Left lung (tissue), 4 donors: ENCODE measurements at regions not wholly inside any gene's neighbourhood (a gene's known extent, or its start where the extent isn't known, plus 50 kb on each side); places are given as distances from the start of the nearest gene placed in this dataset.

Source experiments
- ATAC-seq: fragments of 200-7000 bp; cut with Tn5 transposase; one replicate; pipeline ENCODE4 v1.9.1; 2020; ENCODE audit warnings: moderate library complexity
- DNase-seq, 4 donors: peaks; one replicate each; pipeline ENCODE4 v3.0.0-alpha.2; 2013 to 2020
- H3K27ac ChIP-seq, 2 donors: fragments of 200-600 bp; sonication (generic) in 1 of 2; one replicate each; pipeline versions ENCODE4 v1.5.0 to v1.8.0; 2020 to 2021
- H3K27me3 ChIP-seq, 2 donors: fragments of 200-600 bp; sonication (generic) in 1 of 2; one replicate each; pipeline versions ENCODE4 v1.5.0 to v1.8.0; 2020 to 2021
- H3K36me3 ChIP-seq, 2 donors: fragments of 200-600 bp; sonication (generic) in 1 of 2; one replicate each; pipeline versions ENCODE4 v1.5.0 to v1.8.0; 2020 to 2021
- H3K4me1 ChIP-seq, 2 donors: fragments of 200-600 bp; one replicate each; pipeline ENCODE4 v1.8.0; 2021
- H3K4me3 ChIP-seq, 2 donors: fragments of 200-600 bp; sonication (generic) in 1 of 2; one replicate each; pipeline versions ENCODE4 v1.5.0 to v1.8.0; 2020 to 2021; ENCODE audit warnings: mild to moderate bottlenecking in 1 of 2
- H3K9me3 ChIP-seq, 2 donors: fragments of 200-600 bp; sonication (generic) in 1 of 2; one replicate each; pipeline versions ENCODE4 v1.5.0 to v1.8.0; 2020 to 2021
- intact Hi-C, 2 donors: fragments of 100-400 bp; cut with DNase I; formaldehyde crosslinking; loops; one replicate each; pipeline versions ENCODE4 v1.11.2 to v1.14.2; 2022
- TF ChIP-seq, protein P1 (sequence below), 2 donors: fragments of 200-600 bp; sonication (generic) in 1 of 2; IDR thresholded peaks; one replicate each; pipeline versions ENCODE4 v1.5.0 to v1.8.0; 2021; ENCODE audit warnings: antibody characterized with exemption in 2 of 2
- donor health status: DM: no; HTN: yes; CAD: no.
- donor health status: DM: no; HTN: no; CAD: no.

DNA sequence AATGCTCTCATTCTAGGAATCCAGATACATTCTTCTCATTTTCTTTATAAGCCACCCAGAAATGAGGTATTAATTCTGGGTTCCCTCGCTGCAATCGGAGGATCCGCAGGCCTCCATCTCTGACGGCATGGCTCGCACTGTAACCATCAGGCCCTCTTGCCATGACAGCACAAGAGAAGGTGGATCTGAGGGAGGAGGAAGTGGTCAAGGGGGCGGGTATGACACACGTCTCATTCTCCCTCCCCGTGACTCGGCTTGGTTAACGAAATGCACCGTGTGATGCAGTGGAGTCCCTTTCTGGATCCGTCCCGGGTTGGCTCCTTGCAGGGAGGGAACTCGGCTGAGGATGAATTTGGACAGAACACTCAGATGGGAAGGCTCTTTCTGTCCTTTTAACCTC lies 280.2 kb downstream of the TCERG1L start:
- peaks cover 0 to 22% of the 10 kb centered on the region in 2 donors for H3K27me3 ChIP-seq
- TF ChIP-seq, protein P1, sequence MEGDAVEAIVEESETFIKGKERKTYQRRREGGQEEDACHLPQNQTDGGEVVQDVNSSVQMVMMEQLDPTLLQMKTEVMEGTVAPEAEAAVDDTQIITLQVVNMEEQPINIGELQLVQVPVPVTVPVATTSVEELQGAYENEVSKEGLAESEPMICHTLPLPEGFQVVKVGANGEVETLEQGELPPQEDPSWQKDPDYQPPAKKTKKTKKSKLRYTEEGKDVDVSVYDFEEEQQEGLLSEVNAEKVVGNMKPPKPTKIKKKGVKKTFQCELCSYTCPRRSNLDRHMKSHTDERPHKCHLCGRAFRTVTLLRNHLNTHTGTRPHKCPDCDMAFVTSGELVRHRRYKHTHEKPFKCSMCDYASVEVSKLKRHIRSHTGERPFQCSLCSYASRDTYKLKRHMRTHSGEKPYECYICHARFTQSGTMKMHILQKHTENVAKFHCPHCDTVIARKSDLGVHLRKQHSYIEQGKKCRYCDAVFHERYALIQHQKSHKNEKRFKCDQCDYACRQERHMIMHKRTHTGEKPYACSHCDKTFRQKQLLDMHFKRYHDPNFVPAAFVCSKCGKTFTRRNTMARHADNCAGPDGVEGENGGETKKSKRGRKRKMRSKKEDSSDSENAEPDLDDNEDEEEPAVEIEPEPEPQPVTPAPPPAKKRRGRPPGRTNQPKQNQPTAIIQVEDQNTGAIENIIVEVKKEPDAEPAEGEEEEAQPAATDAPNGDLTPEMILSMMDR (IDR thresholded peaks at IDR 0.05): no peak
- intact Hi-C loops: no loop called here
- no peaks in the 10 kb centered on the region for H3K36me3 ChIP-seq
- H3K9me3 ChIP-seq: no peaks in the 10 kb centered on the region
- no peak overlapping the region for H3K4me3 ChIP-seq
- H3K27ac ChIP-seq: no peak overlapping the region
- no peaks in the 10 kb centered on the region for H3K4me1 ChIP-seq
- ATAC-seq (no peak), DNase-seq (no peak)

GRCh38 chr10:131032329-131033165 lies 279.0 kb downstream of the TCERG1L start:
- Histone ChIP-seq H3K27me3 (peaks cover 0 to 24% of the 10 kb centered on the region in 2 donors), H3K4me1 (no peaks in the 10 kb centered on the region), H3K9me3 (no peaks in the 10 kb centered on the region), H3K36me3 (no peaks in the 10 kb centered on the region), H3K27ac (no peak overlapping the region), H3K4me3 (no peak overlapping the region)
- DNase-seq: no peak
- TF ChIP-seq, protein P1 (IDR thresholded peaks at IDR 0.05): no peak
- no peak for ATAC-seq
- intact Hi-C loops: no loop called here

DNA sequence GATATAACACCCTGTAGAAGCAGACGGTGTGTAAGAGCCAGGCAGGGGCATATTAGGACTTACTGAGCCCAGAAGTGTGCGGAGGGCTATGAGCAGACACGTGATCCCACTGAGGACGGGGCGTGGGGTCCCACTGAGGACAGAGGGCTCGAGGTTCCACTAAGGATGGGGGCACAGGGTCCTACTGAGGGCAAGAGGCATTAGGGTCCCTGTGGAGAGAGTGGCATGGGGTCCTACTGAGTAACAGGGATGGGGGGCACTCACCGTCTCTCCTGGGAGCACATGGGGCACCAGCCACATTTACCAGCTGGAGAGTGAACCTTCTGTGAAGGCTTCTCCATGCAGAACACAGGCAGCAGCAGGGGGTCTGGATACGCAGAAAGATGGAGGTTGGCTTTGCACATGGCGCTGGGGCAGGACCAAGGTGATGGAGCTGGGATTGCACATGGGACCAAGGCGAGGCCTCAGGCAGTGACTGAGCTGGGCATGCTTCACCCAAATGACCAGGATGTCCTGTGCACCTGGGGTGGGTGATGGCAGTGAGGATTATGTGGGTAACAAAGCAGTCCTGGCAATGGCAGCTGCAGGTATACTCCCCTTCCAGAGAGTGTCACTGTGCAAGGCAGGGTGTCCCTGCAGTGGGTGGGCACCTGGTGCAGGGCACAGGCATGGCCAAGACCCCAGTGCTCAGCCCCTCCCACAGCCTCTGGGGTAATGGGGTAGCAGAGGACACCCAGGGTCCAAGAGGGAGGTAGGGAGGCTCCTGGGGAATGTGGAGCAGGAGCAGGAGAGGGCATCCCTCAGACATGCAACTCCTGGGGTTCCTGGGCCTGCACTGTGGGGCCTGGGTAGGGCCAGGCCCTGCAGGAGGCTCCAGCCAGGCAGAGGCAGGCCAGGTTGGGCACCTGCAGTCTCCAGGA lies 278.1 kb downstream of the TCERG1L start:
- TF ChIP-seq, protein P1 (IDR thresholded peaks at IDR 0.05): no peak
- Histone ChIP-seq H3K27ac (no peak overlapping the region), H3K4me3 (no peak overlapping the region), H3K27me3 (peaks cover 0 to 24% of the 10 kb centered on the region in 2 donors), H3K4me1 (no peaks in the 10 kb centered on the region), H3K36me3 (no peaks in the 10 kb centered on the region), H3K9me3 (no peaks in the 10 kb centered on the region)
- DNase-seq (no peak), ATAC-seq (no peak)
- intact Hi-C loops: no loop called here

DNA sequence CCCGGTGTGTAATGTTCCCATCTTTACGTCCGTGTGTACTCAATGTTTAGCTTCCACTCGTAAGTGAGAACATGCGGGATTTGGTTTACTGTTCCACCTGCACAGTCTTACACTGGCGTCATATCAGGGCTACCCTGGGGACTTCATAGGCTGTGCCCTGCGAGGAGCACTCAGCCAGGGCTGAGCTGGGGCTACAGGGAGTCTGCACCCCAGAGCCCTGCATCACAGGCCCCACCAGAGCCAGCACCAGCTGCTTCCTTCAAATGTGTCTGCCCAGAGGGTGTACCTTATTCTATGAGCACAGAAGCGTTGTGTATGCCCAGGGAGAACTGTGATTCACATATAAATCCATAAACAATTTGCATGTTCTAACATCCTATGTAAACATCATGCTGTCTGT lies 277.1 kb downstream of the TCERG1L start:
- H3K4me3 ChIP-seq: no peak overlapping the region
- no peaks in the 10 kb centered on the region for H3K36me3 ChIP-seq
- intact Hi-C loops: no loop called here
- DNase-seq (no peak), ATAC-seq (no peak)
- H3K4me1 ChIP-seq: no peaks in the 10 kb centered on the region
- TF ChIP-seq, protein P1 (IDR thresholded peaks at IDR 0.05): no peak
- no peak overlapping the region for H3K27ac ChIP-seq
- no peaks in the 10 kb centered on the region for H3K9me3 ChIP-seq
- peaks cover 0 to 24% of the 10 kb centered on the region in 2 donors for H3K27me3 ChIP-seq

DNA sequence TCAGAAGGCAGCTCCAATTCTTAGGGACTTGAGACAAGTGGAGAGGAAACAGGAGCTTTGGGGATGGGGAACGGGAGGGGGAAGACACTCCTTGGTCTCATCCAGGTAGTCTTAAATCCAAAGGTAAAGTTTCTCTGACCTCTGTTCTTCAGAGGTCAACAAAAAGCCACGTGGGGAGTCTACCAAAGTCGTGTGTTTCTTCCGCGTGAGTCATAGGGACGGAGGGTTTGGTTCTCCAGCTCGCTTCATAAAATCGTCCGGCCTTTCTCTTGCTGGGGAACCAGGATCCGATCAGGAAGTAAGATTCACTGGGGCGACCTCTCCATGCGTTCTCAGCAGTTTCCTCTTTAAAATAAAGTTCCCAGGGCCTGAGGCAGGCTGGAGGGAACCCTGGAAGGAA lies 275.7 kb downstream of the TCERG1L start:
- no peaks in the 10 kb centered on the region for H3K9me3 ChIP-seq
- peaks cover 0 to 15% of the 10 kb centered on the region in 2 donors for H3K27me3 ChIP-seq
- intact Hi-C loops: no loop called here
- no peak overlapping the region for H3K27ac ChIP-seq
- no peaks in the 10 kb centered on the region for H3K4me1 ChIP-seq
- DNase-seq (no peak), ATAC-seq (no peak)
- TF ChIP-seq, protein P1 (IDR thresholded peaks at IDR 0.05): no peak
- H3K4me3 ChIP-seq: no peak overlapping the region
- no peaks in the 10 kb centered on the region for H3K36me3 ChIP-seq
